Neutrophil (primary cell): ENCODE measurements at regions not wholly inside any gene's neighbourhood (a gene's known extent, or its start where the extent isn't known, plus 50 kb on each side); places are given as distances from the start of the nearest gene placed in this dataset.

Source experiments
- H3K27ac ChIP-seq: fragments of 200-600 bp; sonication (generic); 2 replicates; pipeline ENCODE4 v1.5.1; 2016; ENCODE audit warnings: mild to moderate bottlenecking, moderate library complexity
- H3K27me3 ChIP-seq: fragments of 200-600 bp; sonication (generic); 2 replicates; pipeline ENCODE4 v1.6.0; 2016; ENCODE audit warnings: mild to moderate bottlenecking
- H3K36me3 ChIP-seq: fragments of 200-600 bp; sonication (generic); 2 replicates; pipeline ENCODE4 v1.5.1; 2017
- H3K4me1 ChIP-seq, 2 experiments: fragments of 200-600 bp in 1 of 2; sonication (generic) in 1 of 2; 1 replicate in 1 of 2; 2 replicates in 1 of 2; pipeline versions ENCODE4 v1.5.1 to v1.6.1; 2013 to 2016; ENCODE audit warnings: low read depth in 1 of 2, low read length in 1 of 2, mild to moderate bottlenecking in 1 of 2, moderate library complexity in 1 of 2; ENCODE audit not compliant: control insufficient read depth in 1 of 2, insufficient read depth in 1 of 2
- H3K4me3 ChIP-seq, 2 experiments: fragments of 200-600 bp in 1 of 2; sonication (generic) in 1 of 2; 1 replicate in 1 of 2; 2 replicates in 1 of 2; pipeline ENCODE4 v1.5.1; 2013 to 2016; ENCODE audit warnings: low read depth in 1 of 2, low read length in 1 of 2, mild to moderate bottlenecking in 1 of 2, moderate library complexity in 1 of 2
- H3K9me3 ChIP-seq: fragments of 200-600 bp; sonication (generic); 2 replicates; pipeline ENCODE4 v1.5.1; 2016
- CTCF ChIP-seq: fragments of 200-600 bp; sonication (generic); IDR thresholded peaks from 2 replicates; pipeline ENCODE4 v1.5.1; 2016; ENCODE audit warnings: antibody characterized with exemption

DNA sequence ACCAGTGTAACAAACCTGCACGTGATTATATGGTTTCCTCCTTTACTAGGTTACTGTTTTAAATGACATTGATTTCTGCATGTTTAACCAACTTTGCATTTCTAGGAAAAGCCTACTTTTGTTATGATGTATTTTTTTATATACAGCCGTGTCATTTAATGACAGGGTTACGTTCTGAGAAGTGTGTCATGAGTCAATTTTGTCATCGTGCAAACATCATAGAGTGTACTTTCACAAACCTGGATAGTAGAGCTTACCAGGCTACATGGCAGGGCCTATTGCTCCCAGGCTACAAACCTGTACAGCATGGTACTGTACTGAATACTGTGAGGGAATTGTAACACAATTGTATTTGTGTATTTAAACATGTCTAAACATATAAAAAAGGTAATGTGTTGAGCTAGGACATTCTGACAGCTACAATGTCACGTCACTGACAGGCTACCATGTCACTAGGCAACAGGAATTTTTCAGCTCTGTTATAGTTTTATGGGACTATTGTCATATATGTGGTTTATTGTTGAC, 205.3 kb downstream of the PRL start:
- peaks cover 0 to 6% of the 10 kb centered on the region in 2 experiments for H3K4me1 ChIP-seq
- H3K27ac ChIP-seq: no peak overlapping the region
- H3K9me3 ChIP-seq: no peaks in the 10 kb centered on the region
- no peak overlapping the region for H3K4me3 ChIP-seq
- no peaks in the 10 kb centered on the region for H3K27me3 ChIP-seq
- TF ChIP-seq CTCF: no peak
- no peaks in the 10 kb centered on the region for H3K36me3 ChIP-seq

- H3K36me3 ChIP-seq: no peaks in the 10 kb centered on the region
- no peaks in the 10 kb centered on the region for H3K27me3 ChIP-seq
- H3K4me3 ChIP-seq: no peak overlapping the region
- H3K27ac ChIP-seq: no peak overlapping the region
- no peaks in the 10 kb centered on the region for H3K9me3 ChIP-seq
- H3K4me1 ChIP-seq: peaks cover 0 to 6% of the 10 kb centered on the region in 2 experiments
- TF ChIP-seq CTCF: no peak
Measured at GRCh38 chr6:22095836-22096235, 201.0 kb downstream of the PRL start.

DNA sequence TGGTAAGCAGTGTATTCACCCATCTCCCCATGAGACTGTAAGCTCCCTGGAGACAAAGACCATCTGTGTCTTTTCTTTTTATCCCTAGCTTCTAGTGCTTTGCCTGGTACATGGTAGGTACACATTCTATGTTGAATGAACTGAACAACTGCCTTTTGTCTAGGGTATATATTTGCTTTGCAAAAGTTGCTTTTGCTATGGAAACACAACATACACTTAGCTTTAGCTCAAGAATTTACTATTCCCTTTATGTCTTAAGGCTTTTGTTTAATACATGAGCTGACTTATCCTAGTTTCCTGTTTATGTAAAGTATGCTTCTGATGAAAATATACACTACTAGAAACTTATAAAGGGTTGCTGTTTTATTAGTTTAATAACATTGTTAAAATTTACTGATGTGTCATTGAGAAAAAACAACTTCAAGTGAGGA, 198.2 kb downstream of the PRL start:
- no peaks in the 10 kb centered on the region for H3K36me3 ChIP-seq
- H3K27me3 ChIP-seq: no peaks in the 10 kb centered on the region
- no peak overlapping the region for H3K4me3 ChIP-seq
- TF ChIP-seq CTCF: no peak
- H3K27ac ChIP-seq: no peak overlapping the region
- H3K9me3 ChIP-seq: no peaks in the 10 kb centered on the region
- peaks cover 0 to 6% of the 10 kb centered on the region in 2 experiments for H3K4me1 ChIP-seq

GRCh38 chr6:22099231-22099630, 197.6 kb downstream of the PRL start:
- H3K4me1 ChIP-seq: peaks cover 0 to 6% of the 10 kb centered on the region in 2 experiments
- H3K27ac ChIP-seq: no peak overlapping the region
- no peaks in the 10 kb centered on the region for H3K36me3 ChIP-seq
- H3K4me3 ChIP-seq: no peak overlapping the region
- no peaks in the 10 kb centered on the region for H3K9me3 ChIP-seq
- no peaks in the 10 kb centered on the region for H3K27me3 ChIP-seq
- TF ChIP-seq CTCF: no peak

- H3K36me3 ChIP-seq: no peaks in the 10 kb centered on the region
- H3K9me3 ChIP-seq: no peaks in the 10 kb centered on the region
- H3K27ac ChIP-seq: no peak overlapping the region
- no peak for TF ChIP-seq CTCF
- H3K27me3 ChIP-seq: no peaks in the 10 kb centered on the region
- H3K4me3 ChIP-seq: no peak overlapping the region
- H3K4me1 ChIP-seq: peaks cover 0 to 6% of the 10 kb centered on the region in 2 experiments
Measured at GRCh38 chr6:22099923-22100322, 196.9 kb downstream of the PRL start.

- H3K4me1 ChIP-seq: peaks cover 0 to 1% of the 10 kb centered on the region in 2 experiments
- no peak overlapping the region for H3K27ac ChIP-seq
- no peaks in the 10 kb centered on the region for H3K27me3 ChIP-seq
- no peak overlapping the region for H3K4me3 ChIP-seq
- no peaks in the 10 kb centered on the region for H3K9me3 ChIP-seq
- TF ChIP-seq CTCF: no peak
- H3K36me3 ChIP-seq: no peaks in the 10 kb centered on the region
Measured at GRCh38 chr6:22101163-22101562, 195.7 kb downstream of the PRL start.
